Neural progenitor cell (in vitro differentiated cells): ENCODE measurements at regions not wholly inside any gene's neighbourhood (a gene's known extent, or its start where the extent isn't known, plus 50 kb on each side); places are given as distances from the start of the nearest gene placed in this dataset.

Source experiments
- EZH2 ChIP-seq: fragments of 200-600 bp; sonication (generic); IDR thresholded peaks from 2 replicates; pipeline ENCODE4 v1.6.1; 2017; ENCODE audit warnings: antibody characterized with exemption, mild to moderate bottlenecking, moderate library complexity
- TF ChIP-seq, protein P1 (sequence below): fragments of 200-600 bp; sonication (generic); IDR thresholded peaks from 2 replicates; pipeline ENCODE4 v1.5.1; 2017; ENCODE audit warnings: antibody characterized with exemption, mild to moderate bottlenecking

DNA sequence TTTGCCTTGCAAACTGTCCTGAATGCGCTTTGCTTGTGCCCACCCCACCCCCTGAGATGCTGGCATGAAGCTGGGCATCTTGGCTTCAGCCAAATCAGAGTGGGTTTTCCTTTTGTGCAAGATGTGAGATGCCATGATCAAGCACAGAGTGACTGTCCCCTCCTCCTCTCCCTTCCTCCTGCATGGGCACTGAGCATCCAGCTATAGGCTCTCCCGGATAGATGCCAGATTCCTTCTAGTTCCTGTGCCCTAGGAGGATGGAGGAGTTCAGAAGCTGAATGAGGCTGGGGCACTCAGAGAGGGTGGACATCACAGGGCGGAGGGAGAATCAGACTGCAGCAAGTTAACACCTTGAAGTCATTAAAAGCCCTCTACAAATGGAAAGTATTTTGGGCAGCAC lies 384.1 kb upstream of the CCL2 start:
- TF ChIP-seq, protein P1, sequence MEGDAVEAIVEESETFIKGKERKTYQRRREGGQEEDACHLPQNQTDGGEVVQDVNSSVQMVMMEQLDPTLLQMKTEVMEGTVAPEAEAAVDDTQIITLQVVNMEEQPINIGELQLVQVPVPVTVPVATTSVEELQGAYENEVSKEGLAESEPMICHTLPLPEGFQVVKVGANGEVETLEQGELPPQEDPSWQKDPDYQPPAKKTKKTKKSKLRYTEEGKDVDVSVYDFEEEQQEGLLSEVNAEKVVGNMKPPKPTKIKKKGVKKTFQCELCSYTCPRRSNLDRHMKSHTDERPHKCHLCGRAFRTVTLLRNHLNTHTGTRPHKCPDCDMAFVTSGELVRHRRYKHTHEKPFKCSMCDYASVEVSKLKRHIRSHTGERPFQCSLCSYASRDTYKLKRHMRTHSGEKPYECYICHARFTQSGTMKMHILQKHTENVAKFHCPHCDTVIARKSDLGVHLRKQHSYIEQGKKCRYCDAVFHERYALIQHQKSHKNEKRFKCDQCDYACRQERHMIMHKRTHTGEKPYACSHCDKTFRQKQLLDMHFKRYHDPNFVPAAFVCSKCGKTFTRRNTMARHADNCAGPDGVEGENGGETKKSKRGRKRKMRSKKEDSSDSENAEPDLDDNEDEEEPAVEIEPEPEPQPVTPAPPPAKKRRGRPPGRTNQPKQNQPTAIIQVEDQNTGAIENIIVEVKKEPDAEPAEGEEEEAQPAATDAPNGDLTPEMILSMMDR, result no peak
- no peak for TF ChIP-seq EZH2
